Stimulated activated CD8-positive, alpha-beta memory T cell treated with anti-CD3 and anti-CD28 coated beads, Interleukin-2, amount 100 ng/mL, for 48 hours (primary cell): ENCODE measurements at regions not wholly inside any gene's neighbourhood (a gene's known extent, or its start where the extent isn't known, plus 50 kb on each side); places are given as distances from the start of the nearest gene placed in this dataset.
"Not testable (repeated sequence)": the region's sequence is repeated elsewhere in the genome, so short reads cannot be mapped to it uniquely, and the experiment has no call there.

Experiments used
- DNase-seq, 2 donors: peaks; one replicate each; pipeline ENCODE4 v3.0.0-alpha.2; 2020; ENCODE audit warnings: low read depth in 2 of 2

- DNase-seq: no peak
Measured at GRCh38 chr6:2307799-2308198, 62.4 kb upstream of the GMDS start.

- DNase-seq: no peak
Measured at GRCh38 chr6:2305951-2306350, 60.5 kb upstream of the GMDS start.

- DNase-seq: not testable (repeated sequence)
Measured at GRCh38 chr6:2302482-2302881, 57.1 kb upstream of the GMDS start.

- DNase-seq: no peak
Measured at GRCh38 chr6:2296781-2297180, 51.4 kb upstream of the GMDS start.
